Neural cell (in vitro differentiated cells): ENCODE measurements at regions not wholly inside any gene's neighbourhood (a gene's known extent, or its start where the extent isn't known, plus 50 kb on each side); places are given as distances from the start of the nearest gene placed in this dataset.

ENCODE experiments used
- H2AFZ ChIP-seq: fragments of 200-600, 300-800 bp; sonication (generic), shearing (Covaris generic); 2 replicates; pipeline ENCODE4 v1.6.0; 2014; ENCODE audit warnings: low read depth, mild to moderate bottlenecking, antibody characterized with exemption, low read length, moderate library complexity
- H3F3A ChIP-seq: fragments of 200-600 bp; shearing (Covaris generic); 2 replicates; pipeline ENCODE4 v1.6.1; 2016; ENCODE audit warnings: mild to moderate bottlenecking, moderate library complexity, mixed read lengths, antibody characterized with exemption, low read length; ENCODE audit not compliant: insufficient read depth, poor library complexity, severe bottlenecking
- H3K27ac ChIP-seq: fragments of 200-600, 300-800 bp; sonication (generic), shearing (Covaris generic); 2 replicates; pipeline ENCODE4 v1.5.1; 2014; ENCODE audit warnings: mild to moderate bottlenecking, low read length, moderate library complexity
- H3K27me3 ChIP-seq: fragments of 300-800, 200-600 bp; sonication (generic), shearing (Covaris generic); 2 replicates; pipeline ENCODE4 v1.6.0; 2014; ENCODE audit warnings: mild to moderate bottlenecking, low read depth, low read length, moderate library complexity; ENCODE audit not compliant: insufficient read depth
- H3K36me3 ChIP-seq: fragments of 300-800, 200-600 bp; sonication (generic), shearing (Covaris generic); 2 replicates; pipeline ENCODE4 v1.5.1; 2014; ENCODE audit warnings: mild to moderate bottlenecking, antibody characterized with exemption, low read length, moderate library complexity; ENCODE audit not compliant: insufficient read depth
- H3K4me2 ChIP-seq: fragments of 300-800, 200-600 bp; sonication (generic), shearing (Covaris generic); 2 replicates; pipeline ENCODE4 v1.6.0; 2014; ENCODE audit warnings: mild to moderate bottlenecking, low read length
- H3K4me3 ChIP-seq: fragments of 300-800, 200-600 bp; sonication (generic), shearing (Covaris generic); 2 replicates; pipeline ENCODE4 v1.5.1; 2014; ENCODE audit warnings: mild to moderate bottlenecking, low read length, moderate library complexity
- H3K79me2 ChIP-seq: fragments of 200-600 bp; shearing (Covaris generic); replicated peaks from 2 replicates; pipeline ENCODE4 v1.6.0; 2014; ENCODE audit warnings: mild to moderate bottlenecking, low read length, moderate library complexity; ENCODE audit not compliant: insufficient read depth
- H3K9ac ChIP-seq: fragments of 300-800, 200-600 bp; sonication (generic), shearing (Covaris generic); 2 replicates; pipeline ENCODE4 v1.6.1; 2016; ENCODE audit warnings: mild to moderate bottlenecking, low read length, mixed read lengths
- H3K9me2 ChIP-seq: fragments of 200-600 bp; shearing (Covaris generic); 2 replicates; pipeline ENCODE4 v1.6.1; 2016; ENCODE audit warnings: mild to moderate bottlenecking, low read length, mixed read lengths; ENCODE audit not compliant: insufficient read depth
- H3K9me3 ChIP-seq: fragments of 200-600, 300-800 bp; sonication (generic), shearing (Covaris generic); 2 replicates; pipeline ENCODE4 v1.6.1; 2016; ENCODE audit warnings: mild to moderate bottlenecking, mixed run types, low read length, moderate library complexity, mixed read lengths
- H4K20me1 ChIP-seq: fragments of 200-600 bp; shearing (Covaris generic); 2 replicates; pipeline ENCODE4 v1.6.1; 2016; ENCODE audit warnings: mild to moderate bottlenecking, mixed run types; ENCODE audit not compliant: insufficient read depth
- EP300 ChIP-seq: fragments of 450-650 bp; conservative IDR thresholded peaks from 2 replicates; pipeline ENCODE4 v1.6.1; 2014; ENCODE audit warnings: antibody characterized with exemption, mild to moderate bottlenecking, moderate library complexity; ENCODE audit not compliant: poor library complexity, severe bottlenecking
- EZH2 ChIP-seq: fragments of 200-600, 300-800 bp; shearing (Covaris generic), sonication (generic); IDR thresholded peaks from 2 replicates; pipeline ENCODE4 v1.6.1; 2014; ENCODE audit warnings: antibody characterized with exemption, low read length, borderline replicate concordance, mild to moderate bottlenecking; ENCODE audit not compliant: insufficient read depth, poor library complexity, severe bottlenecking
- MXI1 ChIP-seq: fragments of 450-650 bp; conservative IDR thresholded peaks from 2 replicates; pipeline ENCODE4 v1.6.1; 2014; ENCODE audit warnings: antibody characterized with exemption, mild to moderate bottlenecking; ENCODE audit not compliant: poor library complexity, severe bottlenecking
- POLR2AphosphoS5 ChIP-seq: IDR thresholded peaks from 2 replicates; pipeline ENCODE4 v1.6.1; 2012
- RAD21 ChIP-seq: fragments of 450-650 bp; conservative IDR thresholded peaks from 2 replicates; pipeline ENCODE4 v1.6.1; 2014; ENCODE audit warnings: antibody characterized with exemption, mild to moderate bottlenecking, moderate library complexity
- SMC3 ChIP-seq: fragments of 450-650 bp; conservative IDR thresholded peaks from 2 replicates; pipeline ENCODE4 v1.6.1; 2014; ENCODE audit warnings: antibody characterized with exemption, mild to moderate bottlenecking, moderate library complexity; ENCODE audit not compliant: poor library complexity
- TAF1 ChIP-seq: IDR thresholded peaks from 2 replicates; pipeline ENCODE4 v1.6.1; 2012; ENCODE audit warnings: low read depth
- TF ChIP-seq, protein P1 (sequence below): IDR thresholded peaks from 2 replicates; pipeline ENCODE4 v1.6.1; 2012; ENCODE audit warnings: borderline replicate concordance
- TF ChIP-seq, protein P2 (sequence below): fragments of 450-650 bp; IDR thresholded peaks from 2 replicates; pipeline ENCODE4 v1.5.1; 2014; ENCODE audit warnings: antibody characterized with exemption, mild to moderate bottlenecking, moderate library complexity; ENCODE audit not compliant: poor library complexity, severe bottlenecking

DNA sequence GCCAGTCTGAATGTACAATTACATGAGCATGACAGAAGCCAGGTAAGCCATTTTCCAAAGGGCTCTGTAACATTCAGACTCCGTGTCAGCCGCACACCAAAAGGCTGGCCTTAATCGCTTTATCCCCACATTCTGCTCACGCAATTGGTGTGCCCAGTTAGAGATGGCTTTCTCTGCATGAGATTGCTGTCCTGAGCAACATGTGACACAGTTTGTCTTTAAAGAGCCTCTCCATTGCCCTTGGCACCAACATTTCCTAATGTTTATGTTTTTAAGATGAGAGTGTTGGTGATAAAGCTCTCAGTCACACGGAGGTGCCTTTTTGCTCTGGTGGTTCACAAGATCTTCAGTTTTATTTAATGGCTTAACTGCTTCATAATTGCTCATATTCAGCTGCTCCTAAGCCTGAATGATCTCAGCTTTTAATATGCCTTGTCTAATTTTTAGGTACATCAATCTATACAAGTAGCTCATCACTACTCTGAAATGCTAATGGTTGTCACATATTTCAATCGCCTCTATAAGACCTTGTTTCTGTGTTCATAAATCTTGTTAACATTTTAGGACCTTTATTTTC is 164.8 kb upstream of the ACVR2A start:
- H3K9me2 ChIP-seq: no peaks in the 10 kb centered on the region
- H3K27ac ChIP-seq: no peak overlapping the region
- TF ChIP-seq RAD21 (no peak), POLR2AphosphoS5 (no peak), EP300 (no peak), EZH2 (no peak), SMC3 (no peak), MXI1 (no peak), TAF1 (no peak)
- TF ChIP-seq, protein P1, sequence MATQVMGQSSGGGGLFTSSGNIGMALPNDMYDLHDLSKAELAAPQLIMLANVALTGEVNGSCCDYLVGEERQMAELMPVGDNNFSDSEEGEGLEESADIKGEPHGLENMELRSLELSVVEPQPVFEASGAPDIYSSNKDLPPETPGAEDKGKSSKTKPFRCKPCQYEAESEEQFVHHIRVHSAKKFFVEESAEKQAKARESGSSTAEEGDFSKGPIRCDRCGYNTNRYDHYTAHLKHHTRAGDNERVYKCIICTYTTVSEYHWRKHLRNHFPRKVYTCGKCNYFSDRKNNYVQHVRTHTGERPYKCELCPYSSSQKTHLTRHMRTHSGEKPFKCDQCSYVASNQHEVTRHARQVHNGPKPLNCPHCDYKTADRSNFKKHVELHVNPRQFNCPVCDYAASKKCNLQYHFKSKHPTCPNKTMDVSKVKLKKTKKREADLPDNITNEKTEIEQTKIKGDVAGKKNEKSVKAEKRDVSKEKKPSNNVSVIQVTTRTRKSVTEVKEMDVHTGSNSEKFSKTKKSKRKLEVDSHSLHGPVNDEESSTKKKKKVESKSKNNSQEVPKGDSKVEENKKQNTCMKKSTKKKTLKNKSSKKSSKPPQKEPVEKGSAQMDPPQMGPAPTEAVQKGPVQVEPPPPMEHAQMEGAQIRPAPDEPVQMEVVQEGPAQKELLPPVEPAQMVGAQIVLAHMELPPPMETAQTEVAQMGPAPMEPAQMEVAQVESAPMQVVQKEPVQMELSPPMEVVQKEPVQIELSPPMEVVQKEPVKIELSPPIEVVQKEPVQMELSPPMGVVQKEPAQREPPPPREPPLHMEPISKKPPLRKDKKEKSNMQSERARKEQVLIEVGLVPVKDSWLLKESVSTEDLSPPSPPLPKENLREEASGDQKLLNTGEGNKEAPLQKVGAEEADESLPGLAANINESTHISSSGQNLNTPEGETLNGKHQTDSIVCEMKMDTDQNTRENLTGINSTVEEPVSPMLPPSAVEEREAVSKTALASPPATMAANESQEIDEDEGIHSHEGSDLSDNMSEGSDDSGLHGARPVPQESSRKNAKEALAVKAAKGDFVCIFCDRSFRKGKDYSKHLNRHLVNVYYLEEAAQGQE: no peak
- TF ChIP-seq, protein P2, sequence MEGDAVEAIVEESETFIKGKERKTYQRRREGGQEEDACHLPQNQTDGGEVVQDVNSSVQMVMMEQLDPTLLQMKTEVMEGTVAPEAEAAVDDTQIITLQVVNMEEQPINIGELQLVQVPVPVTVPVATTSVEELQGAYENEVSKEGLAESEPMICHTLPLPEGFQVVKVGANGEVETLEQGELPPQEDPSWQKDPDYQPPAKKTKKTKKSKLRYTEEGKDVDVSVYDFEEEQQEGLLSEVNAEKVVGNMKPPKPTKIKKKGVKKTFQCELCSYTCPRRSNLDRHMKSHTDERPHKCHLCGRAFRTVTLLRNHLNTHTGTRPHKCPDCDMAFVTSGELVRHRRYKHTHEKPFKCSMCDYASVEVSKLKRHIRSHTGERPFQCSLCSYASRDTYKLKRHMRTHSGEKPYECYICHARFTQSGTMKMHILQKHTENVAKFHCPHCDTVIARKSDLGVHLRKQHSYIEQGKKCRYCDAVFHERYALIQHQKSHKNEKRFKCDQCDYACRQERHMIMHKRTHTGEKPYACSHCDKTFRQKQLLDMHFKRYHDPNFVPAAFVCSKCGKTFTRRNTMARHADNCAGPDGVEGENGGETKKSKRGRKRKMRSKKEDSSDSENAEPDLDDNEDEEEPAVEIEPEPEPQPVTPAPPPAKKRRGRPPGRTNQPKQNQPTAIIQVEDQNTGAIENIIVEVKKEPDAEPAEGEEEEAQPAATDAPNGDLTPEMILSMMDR: no peak
- no peak overlapping the region for H3K4me3 ChIP-seq
- H3F3A ChIP-seq: no peaks in the 10 kb centered on the region
- no peaks in the 10 kb centered on the region for H3K36me3 ChIP-seq
- H2AFZ ChIP-seq: no peak overlapping the region
- no peaks in the 10 kb centered on the region for H3K9me3 ChIP-seq
- H3K4me2 ChIP-seq: no peak overlapping the region
- no peaks in the 10 kb centered on the region for H3K79me2 ChIP-seq
- no peaks in the 10 kb centered on the region for H4K20me1 ChIP-seq
- H3K27me3 ChIP-seq: no peaks in the 10 kb centered on the region
- H3K9ac ChIP-seq: no peak overlapping the region

DNA sequence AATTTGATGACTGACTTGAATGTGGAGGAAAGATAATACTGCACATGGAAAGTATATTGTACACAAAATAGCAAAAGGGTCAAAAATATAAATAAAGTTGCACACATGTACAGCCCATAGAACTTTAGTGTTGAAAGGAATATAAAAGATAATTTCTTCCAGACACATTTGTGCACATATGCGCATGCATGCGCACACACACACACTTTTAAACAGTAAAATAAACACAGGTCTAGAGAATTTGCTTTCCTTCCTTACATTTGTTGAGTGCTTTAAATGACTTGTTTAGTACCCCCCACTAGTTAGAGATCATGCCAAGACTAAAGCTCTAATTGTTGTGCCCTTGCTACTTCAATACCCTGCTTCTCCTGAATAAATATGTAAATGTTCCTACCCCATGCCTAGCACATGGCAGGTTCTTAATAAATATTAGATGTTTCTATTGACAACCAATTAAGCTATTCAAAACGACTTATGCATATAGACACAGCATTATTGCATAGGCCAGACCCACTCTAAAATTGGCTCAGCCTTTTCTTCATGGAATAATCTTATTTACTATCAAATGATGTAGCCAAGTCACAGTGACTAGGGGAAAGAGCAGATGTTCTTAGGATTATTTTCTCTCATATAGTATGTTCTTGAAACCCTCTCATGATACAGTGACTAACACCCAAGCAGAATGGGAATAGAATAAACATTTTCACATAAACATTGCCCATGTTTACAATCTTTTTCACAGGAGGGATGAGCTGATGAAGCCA is 165.5 kb upstream of the ACVR2A start:
- no peak overlapping the region for H2AFZ ChIP-seq
- TF ChIP-seq EP300 (no peak), TAF1 (no peak)
- H3K27ac ChIP-seq: no peak overlapping the region

More for the DNA sequence above, 165.5 kb upstream of the ACVR2A start:
- no peak overlapping the region for H3K9ac ChIP-seq
- H4K20me1 ChIP-seq: no peaks in the 10 kb centered on the region
- H3K9me2 ChIP-seq: no peaks in the 10 kb centered on the region
- H3K4me2 ChIP-seq: no peak overlapping the region
- no peaks in the 10 kb centered on the region for H3F3A ChIP-seq
- H3K27me3 ChIP-seq: no peaks in the 10 kb centered on the region
- no peaks in the 10 kb centered on the region for H3K9me3 ChIP-seq
- no peaks in the 10 kb centered on the region for H3K36me3 ChIP-seq
- no peaks in the 10 kb centered on the region for H3K79me2 ChIP-seq
- H3K4me3 ChIP-seq: no peak overlapping the region
